IMR-90 (cell line): ENCODE measurements at regions not wholly inside any gene's neighbourhood (a gene's known extent, or its start where the extent isn't known, plus 50 kb on each side); places are given as distances from the start of the nearest gene placed in this dataset.

Experiments
- CEBPB ChIP-seq: IDR thresholded peaks from 2 replicates; pipeline ENCODE4 v1.6.1; 2012; ENCODE audit warnings: low read depth, low read length, improper control_type of control experiment
- CTCF ChIP-seq: conservative IDR thresholded peaks from 2 replicates; pipeline ENCODE4 v1.5.1; 2012; ENCODE audit warnings: mild to moderate bottlenecking, low read depth, low read length, improper control_type of control experiment
- ELK1 ChIP-seq: fragments of 150-350 bp; IDR thresholded peaks from 2 replicates; pipeline ENCODE4 v1.6.1; 2016; ENCODE audit warnings: low read depth, mild to moderate bottlenecking, low read length, moderate library complexity, borderline replicate concordance
- MXI1 ChIP-seq: IDR thresholded peaks from 2 replicates; pipeline ENCODE4 v1.6.1; 2012; ENCODE audit warnings: low read depth, mild to moderate bottlenecking, low read length, moderate library complexity, borderline replicate concordance
- POLR2A ChIP-seq: IDR thresholded peaks from 2 replicates; pipeline ENCODE4 v1.6.1; 2012; ENCODE audit warnings: mild to moderate bottlenecking, low read depth, low read length
- USF2 ChIP-seq: fragments of 150-350 bp; IDR thresholded peaks from 2 replicates; pipeline ENCODE4 v1.6.1; 2017; ENCODE audit warnings: mild to moderate bottlenecking, antibody characterized with exemption, low read length, low read depth

- TF ChIP-seq CEBPB (no peak), POLR2A (no peak), CTCF (peak; percentile 54), MXI1 (no peak), USF2 (no peak), ELK1 (no peak)
Observed at GRCh38 chr10:23702977-23703414, 264.1 kb downstream of the OTUD1 start.
